Thyroid gland (tissue), 4 donors: ENCODE measurements at regions not wholly inside any gene's neighbourhood (a gene's known extent, or its start where the extent isn't known, plus 50 kb on each side); places are given as distances from the start of the nearest gene placed in this dataset.
"Not testable (repeated sequence)": the region's sequence is repeated elsewhere in the genome, so short reads cannot be mapped to it uniquely, and the experiment has no call there.

Experiments
- CTCF ChIP-seq, 6 experiments: fragments of 200-600 bp in 3 of 6; fragments of 450-650 bp in 3 of 6; sonication (generic) in 3 of 6; IDR thresholded peaks; one replicate each; pipeline ENCODE4 v1.5.1; 2016 to 2019; ENCODE audit warnings: antibody characterized with exemption in 6 of 6, mild to moderate bottlenecking in 2 of 6, inconsistent platforms in 1 of 6, moderate library complexity in 1 of 6
- POLR2A ChIP-seq, 2 donors: fragments of 450-650 bp; IDR thresholded peaks; one replicate each; pipeline ENCODE4 v1.6.1; 2017; ENCODE audit warnings: antibody characterized with exemption in 2 of 2, mild to moderate bottlenecking in 2 of 2, moderate library complexity in 1 of 2

- TF ChIP-seq POLR2A, CTCF (IDR thresholded peaks at IDR 0.05): not testable (repeated sequence)
Measured at GRCh38 chr17:22226477-22226876, 534.2 kb downstream of the KCNJ18 start.
